CD4-positive, alpha-beta T cell treated with Interleukin-15 for 1 hour (primary cell): ENCODE measurements at regions not wholly inside any gene's neighbourhood (a gene's known extent, or its start where the extent isn't known, plus 50 kb on each side); places are given as distances from the start of the nearest gene placed in this dataset.

Experiments
- DNase-seq: peaks from one replicate; pipeline ENCODE4 v3.0.0-alpha.2; 2020

DNA sequence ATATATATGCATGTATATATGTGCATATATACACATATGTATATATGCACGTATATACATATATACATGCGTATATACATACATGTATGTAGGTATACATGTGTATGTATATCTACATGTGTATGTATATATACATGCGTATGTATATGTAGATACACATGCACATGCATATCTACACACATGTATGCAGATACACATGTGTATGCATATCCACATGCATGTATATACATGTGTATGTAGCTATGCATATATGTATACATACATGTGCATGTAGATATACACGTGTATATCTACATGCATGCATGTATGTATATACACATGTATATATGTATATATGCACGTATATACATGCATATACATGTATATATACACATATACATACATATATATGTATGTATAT, 95.8 kb upstream of the STEAP4 start:
- no peak for DNase-seq

DNA sequence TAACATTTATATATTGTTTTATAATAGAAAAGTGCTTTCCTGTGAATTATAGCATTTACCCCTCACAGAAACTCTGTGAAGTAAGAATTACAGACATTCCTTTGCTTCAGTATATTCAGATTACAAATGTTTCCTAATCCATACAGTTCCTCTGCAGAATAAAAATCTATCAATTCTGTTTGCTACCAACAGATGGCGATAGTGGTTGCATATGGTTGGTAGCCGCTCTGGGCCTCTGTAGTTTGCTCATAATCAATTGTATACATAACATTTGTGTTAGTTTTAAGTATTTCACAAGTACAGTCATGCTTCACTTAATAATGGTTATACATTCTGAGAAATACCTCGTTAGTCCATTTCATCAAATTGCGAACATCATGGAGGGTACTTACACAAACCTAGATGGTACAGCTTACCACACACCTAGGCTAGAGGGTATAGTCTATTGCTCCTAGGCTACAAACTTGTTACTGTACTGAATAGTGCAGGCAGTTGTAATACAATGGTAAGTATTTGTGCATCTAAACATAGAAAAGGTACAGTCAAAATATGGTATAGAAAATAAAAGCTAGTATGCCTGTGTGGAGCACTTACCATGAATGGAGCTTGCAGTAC, 94.4 kb upstream of the STEAP4 start:
- no peak for DNase-seq

DNA sequence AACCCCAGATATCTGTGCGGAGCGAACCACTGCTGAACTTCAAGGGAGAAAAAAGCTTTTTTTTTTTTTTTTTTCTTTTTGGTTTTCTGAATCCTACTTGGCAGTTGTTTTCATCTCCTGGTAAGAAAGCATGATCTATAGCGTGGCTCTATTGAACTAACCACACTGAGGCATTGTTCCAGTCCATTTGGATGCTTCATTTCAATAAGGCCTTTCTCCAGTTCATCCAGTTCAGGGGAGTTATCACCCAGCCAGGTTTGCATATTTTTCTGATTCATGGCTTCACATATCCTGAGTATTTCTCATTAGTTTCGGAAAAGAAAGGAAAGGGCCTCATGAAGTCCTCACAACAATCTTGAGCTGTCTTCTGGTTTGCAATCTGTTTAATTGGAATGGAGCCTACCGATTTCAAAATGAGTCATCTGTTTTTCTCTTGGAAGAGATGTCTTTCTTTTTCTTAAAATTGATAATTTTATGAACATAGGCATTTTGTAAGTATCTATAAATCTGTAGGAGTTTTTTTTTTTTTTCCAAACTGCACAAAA, 93.1 kb upstream of the STEAP4 start:
- no peak for DNase-seq

DNA sequence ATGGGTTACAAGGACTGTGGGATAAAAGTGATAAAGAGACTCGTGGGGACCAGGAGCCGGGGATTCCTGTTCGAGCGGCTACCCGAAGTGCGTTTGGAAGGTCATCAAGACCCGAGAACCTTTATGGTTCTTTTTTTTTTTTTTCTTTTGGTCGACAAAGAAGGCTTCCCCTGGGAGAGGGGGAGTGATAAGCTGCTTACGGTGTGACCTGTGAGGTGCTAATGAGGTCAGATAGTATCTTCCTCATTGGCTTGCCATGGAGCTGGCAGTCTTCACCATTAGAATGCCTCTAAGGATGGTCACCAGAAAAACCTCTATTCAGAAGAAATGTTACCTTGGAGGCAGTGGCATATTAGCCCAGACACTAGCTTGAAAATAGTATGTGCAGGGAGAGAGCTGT, 92.3 kb upstream of the STEAP4 start:
- DNase-seq, result no peak

DNA sequence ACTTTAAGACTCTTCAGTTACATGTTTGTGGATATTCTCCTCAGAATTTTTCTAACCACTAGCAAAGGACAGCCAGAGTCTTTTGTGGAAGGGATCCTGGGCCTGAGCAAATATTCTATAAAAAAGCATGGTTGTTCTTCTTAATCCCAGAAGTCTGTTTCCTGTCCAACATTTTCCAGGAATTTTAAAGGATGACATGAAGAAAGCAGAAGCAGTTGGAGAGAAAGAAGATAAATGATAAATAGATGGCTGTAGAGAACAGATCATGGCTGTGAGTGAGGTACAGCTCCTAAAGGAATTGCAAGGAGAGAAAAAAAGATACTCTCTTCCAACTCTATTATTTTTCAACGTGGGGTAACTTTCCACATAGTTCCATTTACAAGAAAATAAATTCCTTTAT, 91.8 kb upstream of the STEAP4 start:
- DNase-seq, result no peak

DNA sequence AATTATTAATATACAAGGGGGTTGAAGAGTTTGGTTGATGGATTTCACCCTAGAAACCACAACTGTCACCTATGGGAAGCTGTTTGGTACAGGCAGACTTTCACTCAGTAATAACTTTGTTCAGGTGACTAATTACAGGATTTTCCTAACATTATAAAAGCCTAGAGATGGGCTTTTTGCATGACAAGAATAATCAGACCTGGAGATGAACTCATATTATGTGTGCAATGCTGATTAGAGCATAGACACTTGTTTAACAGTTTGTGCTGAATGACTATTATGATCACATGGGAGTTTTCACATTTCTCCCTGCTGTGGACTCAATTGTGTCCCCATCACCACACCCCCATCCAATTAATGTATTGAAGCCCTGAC, 90.2 kb upstream of the STEAP4 start:
- no peak for DNase-seq

DNA sequence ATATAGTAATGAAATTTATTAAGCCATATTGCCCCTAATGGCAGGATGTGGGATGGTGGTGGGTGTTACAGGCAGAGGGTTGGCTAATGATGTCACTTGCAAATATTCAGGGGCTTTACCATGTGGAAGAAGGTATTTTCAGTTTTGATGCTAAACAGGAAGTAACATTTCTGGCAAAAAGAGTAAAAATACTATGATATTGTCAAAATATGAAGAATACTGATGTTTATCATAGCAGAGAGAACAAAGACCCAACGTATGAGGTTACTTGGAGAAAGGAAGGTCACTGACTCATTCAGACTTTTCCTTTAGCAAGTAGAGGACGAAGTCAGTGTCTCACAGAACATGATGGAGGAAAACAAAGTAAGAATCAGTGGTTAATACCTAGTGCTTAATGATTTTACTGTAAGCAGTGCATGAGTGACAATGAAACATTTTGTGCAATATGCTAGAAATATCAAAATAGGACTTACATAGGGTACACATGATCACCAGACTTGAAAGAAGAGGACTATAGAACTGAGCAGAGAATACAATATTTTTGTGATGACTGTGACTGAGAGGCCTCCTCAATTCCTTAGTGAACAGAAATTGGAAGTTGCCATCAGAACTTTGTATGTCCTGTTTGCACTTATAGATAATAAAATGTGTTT, 89.7 kb upstream of the STEAP4 start:
- DNase-seq, result no peak

DNA sequence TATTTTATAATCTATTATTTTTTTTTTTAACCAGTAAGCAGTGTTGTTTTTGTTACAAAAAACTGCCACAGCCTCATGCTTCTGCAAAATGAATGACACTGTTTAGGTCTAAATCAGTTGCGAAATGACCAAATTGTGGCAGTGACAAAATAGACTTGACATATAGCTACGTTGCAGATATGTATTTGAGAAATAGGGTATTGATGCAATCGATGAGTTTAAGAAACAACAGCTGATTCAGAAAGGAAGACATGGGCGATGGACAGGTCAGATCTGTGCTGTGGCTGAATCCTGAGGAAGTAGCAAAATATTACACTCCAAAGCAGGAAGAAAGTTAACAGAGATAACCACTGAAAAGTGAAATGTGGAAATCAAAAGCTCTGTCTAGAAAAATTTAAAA, 89.0 kb upstream of the STEAP4 start:
- DNase-seq, result no peak

DNA sequence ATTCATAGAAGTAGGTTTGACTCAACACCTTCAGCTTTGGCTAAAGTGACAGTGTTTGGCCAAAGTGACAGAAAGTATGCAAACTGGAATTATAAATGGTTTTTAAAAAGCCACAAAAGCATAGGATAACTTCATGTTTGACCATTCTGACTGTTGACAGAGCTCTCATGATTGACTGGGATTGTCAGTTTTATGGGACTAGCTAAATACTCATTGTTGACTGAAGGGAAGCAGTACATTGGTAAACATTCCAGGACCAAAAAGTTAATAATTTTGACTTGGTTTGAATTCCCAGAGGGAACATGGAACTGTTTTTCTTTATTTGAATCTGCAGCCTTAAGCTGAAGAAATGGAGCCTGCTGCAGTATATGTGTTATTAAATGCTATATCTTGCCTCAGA, 84.6 kb upstream of the STEAP4 start:
- DNase-seq, result no peak

DNA sequence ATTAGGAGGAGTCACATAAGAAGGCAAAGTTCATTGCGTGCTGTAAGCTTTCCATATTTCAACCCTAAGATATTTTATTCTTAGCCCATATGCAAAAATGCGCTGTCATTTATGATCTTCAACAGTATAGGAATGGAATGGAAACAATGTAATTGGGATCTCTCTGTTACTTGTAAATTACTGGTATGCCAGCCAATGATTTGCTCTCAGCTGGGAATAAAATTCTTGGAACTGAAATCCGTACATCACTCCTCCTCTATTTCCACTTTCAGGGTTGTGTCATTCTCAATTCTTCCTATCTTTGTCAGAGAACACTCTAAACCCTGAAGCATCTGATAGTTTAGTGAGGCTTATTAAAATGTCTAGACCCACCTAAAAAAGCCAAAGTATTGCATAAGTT, 80.7 kb upstream of the STEAP4 start:
- DNase-seq, result no peak

DNA sequence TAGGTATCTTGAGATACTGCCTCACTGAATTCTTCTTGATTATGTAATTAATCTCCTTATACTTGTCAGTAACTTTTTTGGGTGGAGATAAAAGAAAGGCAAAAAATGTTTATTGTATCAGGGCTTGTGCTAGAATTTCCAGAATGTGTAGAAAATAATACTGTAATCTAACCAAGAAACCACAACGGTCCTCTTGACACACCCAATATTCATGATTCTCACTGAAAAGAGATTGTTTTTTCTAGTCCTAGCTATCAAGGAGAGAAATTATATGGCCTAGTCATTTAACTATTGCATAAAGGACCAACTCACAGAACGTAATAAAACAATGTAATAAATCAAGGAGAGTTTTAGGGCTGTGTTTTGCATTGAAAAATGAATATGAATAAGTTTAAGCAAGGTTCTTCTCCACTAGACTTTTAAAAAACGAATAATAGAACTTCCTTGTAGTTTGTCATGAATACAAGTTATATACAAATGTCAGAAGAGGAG, 80.0 kb upstream of the STEAP4 start:
- DNase-seq, result no peak

DNA sequence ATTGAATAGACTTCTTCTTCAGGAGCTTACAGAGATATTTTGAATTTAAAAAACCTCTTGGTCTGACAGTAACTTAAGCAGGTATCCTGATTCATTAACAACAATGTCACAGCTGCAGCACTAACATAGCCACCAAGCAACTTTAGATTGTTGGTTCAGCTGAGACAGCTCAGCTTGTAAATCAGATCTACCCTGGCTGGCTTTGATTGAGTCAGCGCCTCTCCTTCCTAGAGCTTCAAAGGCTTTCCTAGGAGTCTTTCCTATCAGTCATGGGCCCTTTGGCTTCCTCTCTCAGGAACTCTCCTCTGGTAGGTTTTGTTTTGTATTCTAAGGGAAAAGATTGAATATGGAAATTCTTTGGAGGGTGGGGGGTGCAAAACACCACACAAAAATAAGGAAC, 70.7 kb upstream of the STEAP4 start:
- no peak for DNase-seq

DNA sequence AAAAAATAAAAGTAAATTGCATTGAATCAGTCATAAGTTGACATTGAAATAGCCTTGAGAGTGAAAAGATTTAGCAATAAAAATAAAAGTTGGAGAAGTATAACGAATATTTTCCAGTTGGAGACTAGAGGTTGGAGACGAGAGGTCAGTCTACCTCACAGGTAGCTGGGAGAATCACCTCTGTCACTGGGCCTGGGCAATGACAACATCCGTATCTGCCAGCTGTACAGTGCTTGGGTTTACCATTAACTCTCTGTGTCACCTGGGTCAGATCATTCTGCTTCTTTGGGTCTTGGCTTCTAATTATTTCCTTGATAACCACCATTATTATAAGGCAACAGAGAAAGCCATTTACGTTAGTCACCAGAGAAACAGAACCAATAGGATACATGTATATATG, 62.0 kb upstream of the STEAP4 start:
- no peak for DNase-seq

DNA sequence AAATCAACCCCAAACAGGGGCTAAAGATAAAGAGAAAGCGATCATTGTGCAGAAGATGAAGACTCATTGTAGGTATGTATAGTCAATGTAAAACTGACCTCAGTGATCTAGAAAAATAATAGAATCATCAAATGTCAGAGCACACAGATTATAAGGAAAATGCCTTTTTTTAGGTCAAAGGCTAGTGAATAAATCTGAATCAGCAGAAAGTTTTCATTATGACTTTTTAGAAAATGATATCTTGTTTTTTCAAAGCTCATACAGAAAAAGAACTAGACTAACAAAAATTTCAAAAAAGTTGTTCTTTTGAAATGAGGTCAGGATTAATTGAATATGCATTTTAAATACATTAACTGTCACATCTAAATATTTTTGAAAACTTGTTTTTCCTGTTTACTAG, 60.2 kb upstream of the STEAP4 start:
- no peak for DNase-seq

DNA sequence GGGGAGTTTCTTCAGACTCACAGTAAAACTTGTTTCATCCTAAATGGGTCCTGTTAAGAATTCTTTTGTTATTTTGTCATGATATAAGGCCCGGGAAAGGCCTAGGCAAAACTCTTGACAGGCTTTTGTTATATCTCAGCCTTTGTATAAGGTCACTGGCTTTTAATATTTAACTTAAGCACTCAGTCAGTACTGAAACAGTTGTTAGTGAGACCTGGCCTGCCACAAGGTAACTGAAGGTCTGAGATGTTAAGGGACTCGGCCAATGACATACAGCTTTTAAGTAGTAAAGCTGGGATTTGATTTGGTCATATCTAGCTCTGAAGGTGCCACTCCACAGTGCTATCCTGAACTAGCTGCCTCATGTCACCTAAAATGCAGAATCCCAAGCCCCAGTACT, 57.2 kb upstream of the STEAP4 start:
- DNase-seq, result no peak

DNA sequence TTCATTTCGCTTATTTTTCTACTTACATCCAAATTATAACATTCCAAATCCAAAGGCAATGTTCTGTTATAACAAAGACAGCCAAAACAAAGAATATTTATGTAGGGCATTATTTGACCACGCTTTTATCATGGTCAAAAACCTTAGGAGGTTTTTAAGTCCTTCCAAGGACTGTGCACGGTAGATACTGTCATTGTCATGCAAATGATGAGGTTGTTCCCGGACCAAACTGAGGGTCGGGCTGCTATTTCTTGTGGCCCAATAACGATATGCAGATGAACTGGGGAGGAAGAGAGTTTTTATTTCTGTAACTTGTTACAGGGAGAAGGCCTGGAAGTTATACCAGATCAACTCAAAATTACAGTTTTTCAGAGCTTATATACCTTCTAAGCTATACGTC, 56.6 kb upstream of the STEAP4 start:
- DNase-seq, result no peak

DNA sequence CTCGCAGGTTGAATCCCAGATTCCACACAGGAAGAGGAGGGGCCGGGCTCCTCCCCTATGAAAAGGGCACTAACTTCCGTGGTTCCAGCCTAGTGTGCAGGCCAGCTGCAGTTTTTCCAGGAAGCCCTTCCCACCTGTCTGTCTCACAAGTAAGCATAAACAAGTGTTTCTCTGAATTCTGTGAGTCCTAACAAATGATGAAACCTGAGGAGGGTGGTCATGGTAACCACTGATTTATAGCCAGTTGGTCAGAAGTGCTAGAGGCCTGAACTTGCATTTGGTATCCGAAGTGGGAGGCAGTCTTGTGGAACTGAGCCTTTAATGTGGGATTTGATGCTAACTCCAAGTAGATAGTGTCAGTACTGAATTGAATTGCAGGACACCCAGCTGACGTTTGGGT, 54.7 kb upstream of the STEAP4 start:
- DNase-seq, result no peak

DNA sequence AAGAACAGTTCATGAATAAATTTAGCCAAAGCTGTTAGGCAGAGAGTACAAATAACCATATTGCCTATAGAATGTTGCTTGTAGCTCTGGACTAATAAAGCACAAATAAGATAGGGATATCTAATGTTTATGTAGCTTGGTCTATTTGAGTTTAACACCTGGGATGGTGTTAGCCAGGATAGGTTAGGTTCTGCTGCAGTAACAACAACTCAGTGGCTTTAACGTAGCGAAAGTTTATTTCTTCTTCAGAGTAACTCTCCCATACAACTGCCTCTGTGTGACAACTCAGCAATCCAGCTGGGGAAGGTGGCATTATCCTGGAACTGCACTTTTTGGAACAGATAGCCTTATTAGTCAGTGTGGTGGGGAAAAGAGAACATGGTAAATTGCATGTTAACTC, 52.2 kb upstream of the STEAP4 start:
- no peak for DNase-seq

DNA sequence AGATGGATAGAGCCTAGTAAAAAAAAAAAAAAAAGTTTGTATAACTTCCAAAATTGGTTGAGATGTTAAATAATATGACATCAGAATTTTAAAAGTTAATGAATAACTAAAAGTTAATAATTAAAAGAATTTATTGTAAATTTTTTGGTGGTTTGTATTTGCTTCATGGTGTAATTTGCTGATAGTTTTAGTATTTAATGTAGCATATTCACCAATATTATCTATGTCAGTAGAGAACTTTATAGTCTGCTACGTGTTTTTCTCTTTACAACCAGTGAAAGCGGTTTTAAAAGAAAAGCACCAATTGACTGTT, 51.8 kb upstream of the STEAP4 start:
- no peak for DNase-seq

DNA sequence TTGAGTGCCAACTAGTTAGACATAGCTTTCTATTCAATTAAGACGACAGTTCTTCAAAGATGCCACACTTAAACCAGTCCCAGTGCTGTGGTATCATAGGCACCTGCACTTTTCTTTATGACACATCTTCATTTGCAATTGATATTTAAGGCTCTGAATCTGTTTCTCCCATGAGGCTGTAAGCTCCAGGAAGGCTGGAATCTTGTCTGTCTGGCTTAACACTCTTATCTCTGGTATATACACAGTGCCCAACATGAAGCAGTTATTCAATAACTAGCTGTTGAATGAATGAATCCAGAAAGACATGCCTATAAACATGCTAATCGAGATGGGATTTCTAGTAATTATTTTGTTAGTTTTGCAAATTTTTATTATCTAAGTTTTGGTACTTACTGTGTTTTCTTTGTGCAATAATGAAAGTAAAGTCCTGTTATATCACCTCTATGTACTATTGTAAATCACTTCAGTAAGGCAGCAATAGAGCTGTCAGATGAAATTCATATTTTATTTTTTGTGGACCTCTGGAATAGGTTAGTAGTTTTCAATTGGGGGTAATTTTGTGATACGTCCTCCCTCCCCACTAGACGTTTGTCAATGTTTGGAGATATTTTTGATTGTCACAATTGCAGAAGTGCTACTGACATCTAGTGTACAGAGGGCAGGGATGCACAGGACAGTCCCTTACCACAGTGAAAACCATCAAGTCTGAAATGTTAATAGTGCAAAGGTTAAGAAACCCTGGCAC, 51.3 kb upstream of the STEAP4 start:
- no peak for DNase-seq

DNA sequence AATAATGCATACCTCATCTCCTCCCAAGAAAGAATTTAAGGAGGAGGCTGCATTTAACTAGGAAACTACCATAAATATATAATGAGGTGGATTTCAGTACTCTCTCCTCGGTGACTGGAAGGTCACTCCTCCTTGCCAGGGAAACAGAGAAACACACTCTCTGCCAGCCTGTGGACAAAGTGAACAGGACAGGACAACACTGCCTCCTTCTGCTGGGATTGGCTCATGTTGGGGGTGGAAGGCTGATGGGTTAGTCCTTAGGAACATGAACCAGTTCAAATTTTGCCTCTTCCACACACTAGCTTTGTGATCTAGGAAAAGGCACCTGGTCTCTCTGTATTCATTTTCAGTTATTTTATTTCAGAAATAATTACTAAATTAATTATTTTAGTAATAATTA, 50.6 kb upstream of the STEAP4 start:
- peak; percentile 46 for DNase-seq
